ENCODE measurements at regions not wholly inside any gene's neighbourhood (a gene's known extent, or its start where the extent isn't known, plus 50 kb on each side); places are given as distances from the start of the nearest gene placed in this dataset.
"Not testable (repeated sequence)": the region's sequence is repeated elsewhere in the genome, so short reads cannot be mapped to it uniquely, and the experiment has no call there.

GRCh38 chr4:152189451-152190179, 346.3 kb downstream of the FBXW7 start:
- DNase-seq = no peak

GRCh38 chr4:152188801-152189200, 347.1 kb downstream of the FBXW7 start:
- DNase-seq = no peak

- no peak for DNase-seq
Measured at GRCh38 chr4:152187693-152188092, 348.2 kb downstream of the FBXW7 start.

GRCh38 chr4:152185786-152186550, 349.9 kb downstream of the FBXW7 start:
- no peak for DNase-seq

- DNase-seq = no peak
Measured at GRCh38 chr4:152181150-152181549, 354.7 kb downstream of the FBXW7 start.

- DNase-seq = no peak
Measured at GRCh38 chr4:152180369-152180768, 355.5 kb downstream of the FBXW7 start.

GRCh38 chr4:152177538-152177937, 358.4 kb downstream of the FBXW7 start:
- DNase-seq = not testable (repeated sequence)

- DNase-seq = no peak
Measured at GRCh38 chr4:152176627-152177214, 359.2 kb downstream of the FBXW7 start.

- DNase-seq = no peak
Measured at GRCh38 chr4:152175586-152175985, 360.3 kb downstream of the FBXW7 start.

GRCh38 chr4:152172146-152172545, 363.7 kb downstream of the FBXW7 start:
- DNase-seq = no peak

- no peak for DNase-seq
Measured at GRCh38 chr4:152171556-152171955, 364.3 kb downstream of the FBXW7 start.

GRCh38 chr4:152169683-152170082, 366.2 kb downstream of the FBXW7 start:
- DNase-seq = no peak

- DNase-seq = no peak
Measured at GRCh38 chr4:152168987-152169616, 366.8 kb downstream of the FBXW7 start.

GRCh38 chr4:152166567-152166966, 369.3 kb downstream of the FBXW7 start:
- DNase-seq = no peak

- DNase-seq = no peak
Measured at GRCh38 chr4:152165846-152166245, 370.0 kb downstream of the FBXW7 start.

GRCh38 chr4:152165146-152165545, 370.7 kb downstream of the FBXW7 start:
- no peak for DNase-seq

- no peak for DNase-seq
Measured at GRCh38 chr4:152164561-152164960, 371.3 kb downstream of the FBXW7 start.

GRCh38 chr4:152162331-152162697, 373.6 kb downstream of the FBXW7 start:
- no peak for DNase-seq

GRCh38 chr4:152161676-152162330, 374.1 kb downstream of the FBXW7 start:
- no peak for DNase-seq

- DNase-seq = no peak
Measured at GRCh38 chr4:152160225-152160800, 375.6 kb downstream of the FBXW7 start.

- no peak for DNase-seq
Measured at GRCh38 chr4:152159773-152160172, 376.1 kb downstream of the FBXW7 start.

GRCh38 chr4:152158225-152158624, 377.7 kb downstream of the FBXW7 start:
- DNase-seq = no peak

- no peak for DNase-seq
Measured at GRCh38 chr4:152157629-152158028, 378.3 kb downstream of the FBXW7 start.

Measured in activated CD8-positive, alpha-beta memory T cell treated with anti-CD3 and anti-CD28 coated beads, Interleukin-2, amount 50 U/mL, for 48 hours (primary cell).